Thyroid gland (tissue), 4 donors: ENCODE measurements at regions not wholly inside any gene's neighbourhood (a gene's known extent, or its start where the extent isn't known, plus 50 kb on each side); places are given as distances from the start of the nearest gene placed in this dataset.

Experiments
- DNase-seq, 2 donors: peaks; one replicate each; pipeline ENCODE4 v3.0.0-alpha.2; 2019
- H3K27ac ChIP-seq, 3 donors: fragments of 200-600 bp; sonication (generic); 1 replicate in 2 of 3; 2 replicates in 1 of 3; pipeline ENCODE4 v1.5.1; 2016 to 2019; ENCODE audit warnings: mild to moderate bottlenecking in 1 of 3, moderate library complexity in 1 of 3
- H3K27me3 ChIP-seq: fragments of 200-600 bp; sonication (generic); one replicate; pipeline ENCODE4 v1.5.1; 2019
- H3K36me3 ChIP-seq, 2 donors: fragments of 200-600 bp; sonication (generic); one replicate each; pipeline ENCODE4 v1.5.1; 2016 to 2019
- H3K4me1 ChIP-seq, 2 donors: fragments of 200-600 bp; sonication (generic); one replicate each; pipeline ENCODE4 v1.5.1; 2017 to 2019
- H3K4me3 ChIP-seq, 3 donors: fragments of 200-600 bp; sonication (generic); replicated peaks in 1 of 3; 1 replicate in 2 of 3; 2 replicates in 1 of 3; pipeline ENCODE4 v1.5.1; 2016; ENCODE audit warnings: mild to moderate bottlenecking in 1 of 3
- H3K9me3 ChIP-seq: fragments of 200-600 bp; sonication (generic); one replicate; pipeline ENCODE4 v1.5.1; 2017
- POLR2A ChIP-seq, 2 donors: fragments of 450-650 bp; IDR thresholded peaks; one replicate each; pipeline ENCODE4 v1.6.1; 2017; ENCODE audit warnings: antibody characterized with exemption in 2 of 2, mild to moderate bottlenecking in 2 of 2, moderate library complexity in 1 of 2
- WGBS, 2 donors: methylation state at CpG; one replicate each; pipeline ENCODE4 v1.1.5; 2017; 5-methylcytosine and 5-hydroxymethylcytosine counted together
- intact Hi-C: fragments of 100-400 bp; cut with DNase I; formaldehyde crosslinking; loops from one replicate; pipeline ENCODE4 v1.15.1; 2023
- TF ChIP-seq, protein P1 (sequence below), 6 experiments: fragments of 200-600 bp in 3 of 6; fragments of 450-650 bp in 3 of 6; sonication (generic) in 3 of 6; IDR thresholded peaks; one replicate each; pipeline ENCODE4 v1.5.1; 2016 to 2019; ENCODE audit warnings: antibody characterized with exemption in 6 of 6, mild to moderate bottlenecking in 2 of 6, inconsistent platforms in 1 of 6, moderate library complexity in 1 of 6

DNA sequence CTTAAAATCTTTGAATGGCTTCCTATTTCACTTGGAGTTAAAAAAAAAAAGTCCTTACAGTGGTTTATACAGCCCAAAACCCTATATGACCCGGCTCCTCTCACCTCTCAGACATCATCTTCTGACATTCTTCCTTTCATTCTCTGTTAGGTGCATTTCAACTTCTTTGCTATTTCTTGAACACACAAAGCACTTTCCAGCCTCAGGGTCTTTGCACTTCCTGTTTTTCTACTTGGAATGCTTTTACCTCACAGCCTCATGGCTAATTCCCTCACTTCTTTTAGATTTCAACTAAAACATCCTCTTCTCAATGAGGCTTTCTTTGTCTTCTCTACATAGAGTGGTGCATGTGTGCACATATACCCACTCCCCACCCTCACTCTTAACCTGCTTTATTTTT is 91.0 kb upstream of the MB21D2 start:
- Histone ChIP-seq H3K9me3 (no peaks in the 10 kb centered on the region), H3K4me3 (no peak overlapping the region), H3K27me3 (no peaks in the 10 kb centered on the region), H3K4me1 (no peaks in the 10 kb centered on the region), H3K36me3 (no peaks in the 10 kb centered on the region), H3K27ac (no peak overlapping the region)
- TF ChIP-seq POLR2A (IDR thresholded peaks at IDR 0.05), result no peak
- TF ChIP-seq, protein P1, sequence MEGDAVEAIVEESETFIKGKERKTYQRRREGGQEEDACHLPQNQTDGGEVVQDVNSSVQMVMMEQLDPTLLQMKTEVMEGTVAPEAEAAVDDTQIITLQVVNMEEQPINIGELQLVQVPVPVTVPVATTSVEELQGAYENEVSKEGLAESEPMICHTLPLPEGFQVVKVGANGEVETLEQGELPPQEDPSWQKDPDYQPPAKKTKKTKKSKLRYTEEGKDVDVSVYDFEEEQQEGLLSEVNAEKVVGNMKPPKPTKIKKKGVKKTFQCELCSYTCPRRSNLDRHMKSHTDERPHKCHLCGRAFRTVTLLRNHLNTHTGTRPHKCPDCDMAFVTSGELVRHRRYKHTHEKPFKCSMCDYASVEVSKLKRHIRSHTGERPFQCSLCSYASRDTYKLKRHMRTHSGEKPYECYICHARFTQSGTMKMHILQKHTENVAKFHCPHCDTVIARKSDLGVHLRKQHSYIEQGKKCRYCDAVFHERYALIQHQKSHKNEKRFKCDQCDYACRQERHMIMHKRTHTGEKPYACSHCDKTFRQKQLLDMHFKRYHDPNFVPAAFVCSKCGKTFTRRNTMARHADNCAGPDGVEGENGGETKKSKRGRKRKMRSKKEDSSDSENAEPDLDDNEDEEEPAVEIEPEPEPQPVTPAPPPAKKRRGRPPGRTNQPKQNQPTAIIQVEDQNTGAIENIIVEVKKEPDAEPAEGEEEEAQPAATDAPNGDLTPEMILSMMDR (IDR thresholded peaks at IDR 0.05), result no peak
- no peak for DNase-seq
- intact Hi-C loops, result no loop called here
- WGBS, 2 donors, result 75 to 81% methylated on average over 1 of the region's 1 CpG

DNA sequence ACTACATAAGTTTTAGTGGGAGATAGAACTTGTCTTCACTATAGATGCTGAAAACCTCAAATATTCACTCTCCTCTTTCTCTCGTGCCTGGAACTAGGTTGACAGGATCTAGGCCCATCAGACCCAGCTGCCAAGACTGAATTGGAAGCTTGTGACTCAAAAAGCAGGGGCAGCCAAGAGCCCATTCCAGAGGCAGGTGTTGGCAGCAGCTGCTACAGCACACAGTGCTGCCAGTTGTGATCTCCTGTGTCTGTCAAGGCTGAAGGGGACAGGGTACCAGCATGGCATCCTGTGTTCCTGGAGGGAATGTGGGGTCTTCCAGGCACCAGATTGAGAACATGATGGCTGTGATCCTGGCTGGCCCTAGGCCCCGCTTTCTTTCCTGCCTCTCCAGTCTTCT is 92.5 kb upstream of the MB21D2 start:
- DNase-seq, result no peak
- WGBS, 2 donors, result 80 to 87% methylated on average over 2 of the region's 2 CpGs
- TF ChIP-seq, protein P1 (IDR thresholded peaks at IDR 0.05), result no peak
- TF ChIP-seq POLR2A (IDR thresholded peaks at IDR 0.05), result no peak
- Histone ChIP-seq H3K36me3 (no peaks in the 10 kb centered on the region), H3K27me3 (no peaks in the 10 kb centered on the region), H3K4me3 (no peak overlapping the region), H3K4me1 (no peaks in the 10 kb centered on the region), H3K27ac (no peak overlapping the region), H3K9me3 (no peaks in the 10 kb centered on the region)
- intact Hi-C loops, result no loop called here

DNA sequence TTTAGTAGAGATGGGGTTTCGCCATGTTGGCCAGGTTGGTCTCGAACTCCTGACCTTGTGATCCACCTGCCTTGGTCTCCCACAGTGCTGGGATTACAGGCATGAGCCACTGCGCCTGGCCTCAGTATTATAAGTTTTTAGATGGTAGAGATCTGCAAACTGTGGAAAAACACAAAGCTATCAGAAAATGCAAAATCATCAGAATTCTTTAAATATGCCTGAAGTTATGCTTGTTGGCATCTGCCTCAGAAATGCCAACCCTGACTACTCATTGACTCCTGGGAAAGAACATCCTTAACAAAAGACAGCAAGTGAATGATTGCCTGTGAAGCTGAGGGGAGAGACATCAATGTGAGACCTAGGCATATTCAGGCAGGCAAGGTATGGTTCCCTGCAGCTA is 94.3 kb upstream of the MB21D2 start:
- H3K27ac ChIP-seq, result no peak overlapping the region
- no peak overlapping the region for H3K4me3 ChIP-seq
- 94 to 96% methylated on average over 3 of the region's 3 CpGs for WGBS, 2 donors
- no peak for TF ChIP-seq POLR2A (IDR thresholded peaks at IDR 0.05)
- TF ChIP-seq, protein P1 (IDR thresholded peaks at IDR 0.05), result no peak
- no peak for DNase-seq
- H3K9me3 ChIP-seq, result no peaks in the 10 kb centered on the region
- intact Hi-C loops, result no loop called here
- H3K4me1 ChIP-seq, result no peaks in the 10 kb centered on the region
- H3K36me3 ChIP-seq, result no peaks in the 10 kb centered on the region
- no peaks in the 10 kb centered on the region for H3K27me3 ChIP-seq

DNA sequence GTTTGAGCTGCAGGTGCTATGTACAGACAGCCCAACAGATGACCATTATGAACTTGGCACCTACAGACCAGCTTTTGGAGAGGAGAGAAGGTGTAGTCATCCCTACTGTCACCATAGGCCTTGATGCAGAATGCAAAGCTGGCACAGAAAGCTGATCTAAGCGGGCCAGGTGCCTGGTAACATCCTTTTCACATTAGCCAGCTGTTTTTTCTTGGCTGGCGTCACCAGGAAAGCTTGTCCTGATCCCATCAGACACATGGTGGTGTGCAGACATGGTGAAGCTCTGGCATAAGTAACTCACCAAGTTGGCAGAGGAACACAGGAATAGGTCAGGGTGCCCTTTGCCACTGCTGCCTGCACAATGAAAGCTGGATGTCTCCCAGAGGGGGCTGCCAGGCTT is 97.2 kb upstream of the MB21D2 start:
- intact Hi-C loops, result no loop called here
- 83 to 94% methylated on average over 1 to 2 of the region's 2 CpGs for WGBS, 2 donors

DNA sequence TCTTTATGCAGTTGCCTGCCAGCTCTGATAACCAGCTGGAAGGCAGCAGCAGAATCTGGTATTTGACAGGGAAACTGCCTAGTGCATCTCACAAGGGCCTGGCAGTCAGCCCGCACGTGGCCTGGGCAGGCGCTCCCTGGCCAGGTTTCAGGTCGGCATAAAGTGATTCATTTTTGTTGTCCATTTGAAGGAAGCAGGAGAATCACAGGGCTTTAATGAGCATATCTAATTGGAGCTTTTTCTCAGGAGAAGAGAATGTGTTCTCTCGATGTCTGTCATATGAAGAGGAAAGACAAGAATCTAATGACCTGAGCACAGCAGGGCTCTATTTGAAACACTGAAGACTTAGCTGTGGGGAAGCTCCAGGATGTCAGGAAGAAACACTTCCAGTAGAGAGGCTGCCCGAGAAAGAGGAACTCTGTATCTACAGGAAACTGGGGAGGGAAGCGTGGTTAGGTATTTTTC is 98.8 kb upstream of the MB21D2 start:
- TF ChIP-seq POLR2A (IDR thresholded peaks at IDR 0.05), result no peak
- TF ChIP-seq, protein P1 (IDR thresholded peaks at IDR 0.05), result no peak
- no peaks in the 10 kb centered on the region for H3K27me3 ChIP-seq
- H3K4me3 ChIP-seq, result no peak overlapping the region
- H3K9me3 ChIP-seq, result no peaks in the 10 kb centered on the region
- intact Hi-C loops, result no loop called here
- no peaks in the 10 kb centered on the region for H3K36me3 ChIP-seq
- 21% methylated on average over 7 of the region's 7 CpGs for WGBS, 2 donors
- H3K4me1 ChIP-seq, result no peaks in the 10 kb centered on the region
- DNase-seq, result peak; percentile 70 to 83
- H3K27ac ChIP-seq, result no peak overlapping the region

More for the DNA sequence above, 97.2 kb upstream of the MB21D2 start:
- no peak for DNase-seq
- TF ChIP-seq, protein P1 (IDR thresholded peaks at IDR 0.05), result no peak
- TF ChIP-seq POLR2A (IDR thresholded peaks at IDR 0.05), result no peak
- Histone ChIP-seq H3K9me3 (no peaks in the 10 kb centered on the region), H3K36me3 (no peaks in the 10 kb centered on the region), H3K27ac (no peak overlapping the region), H3K27me3 (no peaks in the 10 kb centered on the region), H3K4me3 (no peak overlapping the region), H3K4me1 (no peaks in the 10 kb centered on the region)
